ENCODE measurements at regions not wholly inside any gene's neighbourhood (a gene's known extent, or its start where the extent isn't known, plus 50 kb on each side); places are given as distances from the start of the nearest gene placed in this dataset.

DNA sequence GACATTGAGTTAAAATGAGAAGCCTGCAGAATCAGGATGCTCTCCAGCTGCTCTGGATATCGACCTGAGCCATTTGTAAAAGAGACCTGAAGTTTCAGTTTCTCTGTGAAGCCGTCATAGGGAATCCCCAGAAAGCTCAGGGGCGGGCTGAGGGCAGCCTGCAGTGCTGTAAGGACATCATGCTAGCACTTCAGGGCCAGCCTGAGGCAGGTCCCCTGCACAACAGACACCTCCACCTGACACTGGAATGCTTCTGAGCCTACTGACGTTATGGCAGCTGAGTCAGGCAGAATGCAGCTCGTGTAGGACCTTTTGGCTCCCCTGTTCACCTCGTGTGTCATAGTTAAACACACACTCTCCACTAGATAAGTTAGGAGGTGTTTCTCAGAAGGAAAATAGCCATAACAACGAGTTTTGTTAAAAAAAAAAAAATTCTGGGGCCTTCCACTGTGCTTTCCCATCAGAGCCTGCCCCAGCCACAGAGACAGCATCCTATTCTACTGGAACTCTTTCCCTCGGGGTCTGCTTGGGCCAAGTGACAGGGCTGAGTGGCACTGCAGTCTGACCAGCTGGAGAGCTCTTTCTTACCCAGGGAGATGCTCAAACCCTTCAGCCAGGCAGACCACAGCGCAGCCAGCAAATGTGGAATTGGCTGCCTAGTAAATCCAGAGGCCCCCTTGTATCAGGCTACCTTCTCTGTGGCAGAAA is 354.9 kb downstream of the DIRAS2 start:
- Histone ChIP-seq H3K36me3 (ENCODE audit: low read length) (no peaks in the 10 kb centered on the region), H3K9me2 (replicated peaks; ENCODE audit: insufficient read depth, low read length) (no peaks in the 10 kb centered on the region), H3K27ac (ENCODE audit: low read depth, low read length) (no peak overlapping the region), H3K4me2 (ENCODE audit: low read depth, low read length, poor library complexity, severe bottlenecking) (no peak overlapping the region), H3K9ac (ENCODE audit: low read length) (no peak overlapping the region), H3F3A (ENCODE audit: insufficient read depth) (no peaks in the 10 kb centered on the region), H2AFZ (ENCODE audit: low read depth, low read length, severe bottlenecking) (no peak overlapping the region), H3K27me3 (ENCODE audit: low read length) (no peaks in the 10 kb centered on the region), H3K79me2 (ENCODE audit: insufficient read depth, low read length) (no peaks in the 10 kb centered on the region), H3K4me3 (ENCODE audit: insufficient read depth, low read length, poor library complexity, severe bottlenecking) (no peak overlapping the region), H4K20me1 (ENCODE audit: low read depth, low read length) (no peaks in the 10 kb centered on the region), H3K9me3 (ENCODE audit: insufficient read depth, low read length) (no peaks in the 10 kb centered on the region)
- TF ChIP-seq, protein P1, sequence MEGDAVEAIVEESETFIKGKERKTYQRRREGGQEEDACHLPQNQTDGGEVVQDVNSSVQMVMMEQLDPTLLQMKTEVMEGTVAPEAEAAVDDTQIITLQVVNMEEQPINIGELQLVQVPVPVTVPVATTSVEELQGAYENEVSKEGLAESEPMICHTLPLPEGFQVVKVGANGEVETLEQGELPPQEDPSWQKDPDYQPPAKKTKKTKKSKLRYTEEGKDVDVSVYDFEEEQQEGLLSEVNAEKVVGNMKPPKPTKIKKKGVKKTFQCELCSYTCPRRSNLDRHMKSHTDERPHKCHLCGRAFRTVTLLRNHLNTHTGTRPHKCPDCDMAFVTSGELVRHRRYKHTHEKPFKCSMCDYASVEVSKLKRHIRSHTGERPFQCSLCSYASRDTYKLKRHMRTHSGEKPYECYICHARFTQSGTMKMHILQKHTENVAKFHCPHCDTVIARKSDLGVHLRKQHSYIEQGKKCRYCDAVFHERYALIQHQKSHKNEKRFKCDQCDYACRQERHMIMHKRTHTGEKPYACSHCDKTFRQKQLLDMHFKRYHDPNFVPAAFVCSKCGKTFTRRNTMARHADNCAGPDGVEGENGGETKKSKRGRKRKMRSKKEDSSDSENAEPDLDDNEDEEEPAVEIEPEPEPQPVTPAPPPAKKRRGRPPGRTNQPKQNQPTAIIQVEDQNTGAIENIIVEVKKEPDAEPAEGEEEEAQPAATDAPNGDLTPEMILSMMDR (IDR thresholded peaks at IDR 0.05; ENCODE audit: insufficient read depth, low read length, poor library complexity, severe bottlenecking), result no peak
- no peak for TF ChIP-seq EZH2phosphoT487 (conservative IDR thresholded peaks at IDR 0.05; ENCODE audit: low read length)

DNA sequence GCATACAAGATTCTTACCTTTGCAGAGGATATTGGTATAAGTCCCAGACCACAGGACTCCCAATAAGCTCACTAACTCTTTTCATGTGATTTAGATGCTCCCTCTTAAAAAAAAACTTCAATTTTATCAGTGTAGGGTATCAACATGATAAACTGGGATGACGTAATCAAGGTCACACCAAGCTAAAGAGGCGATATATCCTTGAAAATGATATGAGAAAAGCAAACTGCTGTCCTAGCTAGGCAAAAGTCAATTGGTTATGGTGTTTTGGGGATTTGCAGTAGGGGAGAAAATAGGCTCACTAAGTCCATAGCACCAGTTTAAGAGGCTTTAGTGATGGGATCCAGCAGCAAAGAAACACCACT is 354.4 kb downstream of the DIRAS2 start:
- Histone ChIP-seq H3K9me2 (replicated peaks; ENCODE audit: insufficient read depth, low read length) (no peaks in the 10 kb centered on the region), H3K4me3 (ENCODE audit: insufficient read depth, low read length, poor library complexity, severe bottlenecking) (no peak overlapping the region), H3F3A (ENCODE audit: insufficient read depth) (no peaks in the 10 kb centered on the region), H3K79me2 (ENCODE audit: insufficient read depth, low read length) (no peaks in the 10 kb centered on the region), H2AFZ (ENCODE audit: low read depth, low read length, severe bottlenecking) (no peak overlapping the region), H3K27ac (ENCODE audit: low read depth, low read length) (no peak overlapping the region), H3K9ac (ENCODE audit: low read length) (no peak overlapping the region), H3K36me3 (ENCODE audit: low read length) (no peaks in the 10 kb centered on the region), H4K20me1 (ENCODE audit: low read depth, low read length) (no peaks in the 10 kb centered on the region), H3K4me2 (ENCODE audit: low read depth, low read length, poor library complexity, severe bottlenecking) (no peak overlapping the region), H3K27me3 (ENCODE audit: low read length) (no peaks in the 10 kb centered on the region), H3K9me3 (ENCODE audit: insufficient read depth, low read length) (no peaks in the 10 kb centered on the region)
- TF ChIP-seq, protein P1 (IDR thresholded peaks at IDR 0.05; ENCODE audit: insufficient read depth, low read length, poor library complexity, severe bottlenecking), result no peak
- TF ChIP-seq EZH2phosphoT487 (conservative IDR thresholded peaks at IDR 0.05; ENCODE audit: low read length), result no peak

DNA sequence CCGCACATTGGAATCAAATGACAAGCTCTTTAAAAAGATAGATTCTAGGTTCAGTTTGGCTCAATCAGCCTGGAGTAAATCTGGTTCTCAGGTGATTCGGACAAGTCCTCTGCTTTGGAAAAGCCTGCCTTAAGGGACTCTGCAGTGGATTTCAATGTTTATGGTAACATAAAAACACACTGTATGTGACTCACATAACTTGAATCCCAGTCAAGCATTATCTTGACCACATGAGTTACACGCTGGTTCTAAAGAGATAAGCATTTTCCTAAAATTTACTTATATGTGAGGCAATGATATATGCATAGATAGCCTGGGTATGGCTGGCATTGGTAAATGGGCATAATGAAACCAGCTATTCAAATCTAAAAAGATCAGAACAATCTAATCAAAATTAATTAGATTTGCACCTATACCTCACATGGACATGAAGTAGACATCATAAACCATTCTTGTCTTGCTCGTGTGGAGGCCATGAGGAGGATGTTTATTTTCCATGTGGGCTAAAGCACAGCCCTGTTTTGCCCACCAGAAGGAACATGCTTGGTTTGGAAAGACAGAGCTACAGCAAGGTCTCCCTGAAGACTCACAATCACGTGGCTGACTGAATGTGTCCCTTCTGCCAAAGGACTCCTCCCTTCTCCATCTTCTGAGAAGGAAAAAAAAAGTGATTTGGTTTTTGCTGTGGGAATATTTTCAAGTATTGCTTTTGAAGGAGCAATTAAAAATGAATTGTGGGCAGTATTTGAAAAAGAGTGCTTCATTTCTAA is 351.7 kb downstream of the DIRAS2 start:
- H3K27me3 ChIP-seq (ENCODE audit: low read length), result no peaks in the 10 kb centered on the region
- H3F3A ChIP-seq (ENCODE audit: insufficient read depth), result no peaks in the 10 kb centered on the region
- no peak for TF ChIP-seq EZH2phosphoT487 (conservative IDR thresholded peaks at IDR 0.05; ENCODE audit: low read length)
- TF ChIP-seq, protein P1 (IDR thresholded peaks at IDR 0.05; ENCODE audit: insufficient read depth, low read length, poor library complexity, severe bottlenecking), result no peak
- H3K4me2 ChIP-seq (ENCODE audit: low read depth, low read length, poor library complexity, severe bottlenecking), result no peak overlapping the region
- H3K4me3 ChIP-seq (ENCODE audit: insufficient read depth, low read length, poor library complexity, severe bottlenecking), result no peak overlapping the region
- H3K27ac ChIP-seq (ENCODE audit: low read depth, low read length), result no peak overlapping the region
- H3K79me2 ChIP-seq (ENCODE audit: insufficient read depth, low read length), result no peaks in the 10 kb centered on the region
- no peak overlapping the region for H3K9ac ChIP-seq (ENCODE audit: low read length)
- no peaks in the 10 kb centered on the region for H3K36me3 ChIP-seq (ENCODE audit: low read length)
- H4K20me1 ChIP-seq (ENCODE audit: low read depth, low read length), result no peaks in the 10 kb centered on the region
- H3K9me3 ChIP-seq (ENCODE audit: insufficient read depth, low read length), result no peaks in the 10 kb centered on the region
- H3K9me2 ChIP-seq (replicated peaks; ENCODE audit: insufficient read depth, low read length), result no peaks in the 10 kb centered on the region
- no peak overlapping the region for H2AFZ ChIP-seq (ENCODE audit: low read depth, low read length, severe bottlenecking)

Data from SU-DHL-6 (cell line).